IMR-90 (cell line): ENCODE measurements at regions not wholly inside any gene's neighbourhood (a gene's known extent, or its start where the extent isn't known, plus 50 kb on each side); places are given as distances from the start of the nearest gene placed in this dataset.

Experiments
- ATAC-seq: fragments of 200-7000 bp; cut with Tn5 transposase; 2 replicates; pipeline ENCODE4 v1.9.1; 2020; ENCODE audit warnings: low read depth, mild to moderate bottlenecking, moderate library complexity
- BruUV-seq: library from RNA; stranded (reverse); fragments of 400-500 nt; replicated peaks from 2 replicates; lab custom pipeline; 2021; lab: Mats Ljungman, UMichigan
- CTCF ChIA-PET: fragments of 300-600 bp; formaldehyde crosslinking; extraction: SDS; loops from one replicate; lab custom pipeline; 2021; ENCODE audit warnings: antibody characterized with exemption; lab: Yijun Ruan, JAX
- POLR2A ChIA-PET: fragments of 300-600 bp; sonication (Branson Sonifier 250); formaldehyde crosslinking; loops from one replicate; lab custom pipeline; 2022; ENCODE audit warnings: antibody characterized with exemption; ENCODE audit not compliant: unreplicated experiment; lab: Charles Lee
- DNase-seq: peaks from one replicate; pipeline ENCODE4 v3.0.0; 2013
- H2AFZ ChIP-seq: replicated peaks from 2 replicates; pipeline ENCODE3; 2013; ENCODE audit warnings: low read length, mild to moderate bottlenecking; ENCODE audit not compliant: poor library complexity
- H2AK5ac ChIP-seq: 2 replicates; pipeline ENCODE4 v1.6.1; 2013; ENCODE audit warnings: low read depth, low read length, inconsistent platforms
- H2AK9ac ChIP-seq: replicated peaks from 2 replicates; pipeline ENCODE3; 2013; ENCODE audit warnings: mild to moderate bottlenecking, low read depth, low read length, moderate library complexity; ENCODE audit not compliant: poor library complexity
- H2BK120ac ChIP-seq: 2 replicates; pipeline ENCODE4 v1.6.1; 2013; ENCODE audit warnings: low read depth, low read length, inconsistent platforms
- H2BK15ac ChIP-seq: 3 replicates; pipeline ENCODE4 v1.6.1; 2013; ENCODE audit warnings: low read depth, low read length, inconsistent platforms
- H2BK20ac ChIP-seq: 2 replicates; pipeline ENCODE4 v1.6.1; 2013; ENCODE audit warnings: low read depth, mild to moderate bottlenecking, inconsistent platforms, low read length, moderate library complexity
- H2BK5ac ChIP-seq: 2 replicates; pipeline ENCODE4 v1.6.1; 2013; ENCODE audit warnings: mild to moderate bottlenecking, low read depth, low read length, inconsistent platforms; ENCODE audit not compliant: poor library complexity, severe bottlenecking
- H3K14ac ChIP-seq: replicated peaks from 2 replicates; pipeline ENCODE4 v1.6.1; 2013; ENCODE audit warnings: low read depth, low read length, inconsistent platforms
- H3K18ac ChIP-seq: 2 replicates; pipeline ENCODE4 v1.6.1; 2013; ENCODE audit warnings: low read depth, low read length, control low read depth
- H3K23ac ChIP-seq: 2 replicates; pipeline ENCODE4 v1.6.1; 2013; ENCODE audit warnings: low read depth, low read length, inconsistent platforms
- H3K27ac ChIP-seq: 2 replicates; pipeline ENCODE4 v1.5.1; 2013; ENCODE audit warnings: mild to moderate bottlenecking, control low read depth, low read length; ENCODE audit not compliant: insufficient read depth
- H3K27me3 ChIP-seq: 2 replicates; pipeline ENCODE4 v1.6.1; 2013; ENCODE audit warnings: low read length; ENCODE audit not compliant: control insufficient read depth, insufficient read depth
- H3K36me3 ChIP-seq: 2 replicates; pipeline ENCODE4 v1.6.1; 2013; ENCODE audit warnings: low read length, mixed read lengths; ENCODE audit not compliant: control insufficient read depth, insufficient read depth
- H3K4ac ChIP-seq: 2 replicates; pipeline ENCODE4 v1.6.1; 2013; ENCODE audit warnings: low read depth, low read length, inconsistent platforms
- H3K4me1 ChIP-seq: 2 replicates; pipeline ENCODE4 v1.6.1; 2013; ENCODE audit warnings: low read length, mixed read lengths; ENCODE audit not compliant: control insufficient read depth, insufficient read depth
- H3K4me2 ChIP-seq: 2 replicates; pipeline ENCODE4 v1.6.1; 2013; ENCODE audit warnings: low read depth, mild to moderate bottlenecking, control low read depth, low read length, moderate library complexity
- H3K4me3 ChIP-seq: 2 replicates; pipeline ENCODE4 v1.5.1; 2013; ENCODE audit warnings: low read depth, mild to moderate bottlenecking, control low read depth, low read length, moderate library complexity; ENCODE audit not compliant: insufficient read depth
- H3K56ac ChIP-seq: 2 replicates; pipeline ENCODE4 v1.6.1; 2013; ENCODE audit warnings: low read length, inconsistent platforms; ENCODE audit not compliant: insufficient read depth; ENCODE audit errors: extremely low read depth
- H3K79me1 ChIP-seq, 2 experiments: 2 replicates each; pipeline ENCODE4 v1.6.1; 2013; ENCODE audit warnings: low read length in 2 of 2, inconsistent platforms in 1 of 2, low read depth in 1 of 2
- H3K9ac ChIP-seq: 2 replicates; pipeline ENCODE4 v1.6.1; 2013; ENCODE audit warnings: low read depth, low read length, control low read depth
- H3K9me1 ChIP-seq: 2 replicates; pipeline ENCODE4 v1.6.1; 2013; ENCODE audit warnings: low read length, inconsistent platforms; ENCODE audit not compliant: insufficient read depth
- H3K9me3 ChIP-seq: 2 replicates; pipeline ENCODE4 v1.6.1; 2013; ENCODE audit warnings: low read length; ENCODE audit not compliant: control insufficient read depth, insufficient read depth
- H4K20me1 ChIP-seq: 2 replicates; pipeline ENCODE4 v1.6.1; 2013; ENCODE audit warnings: low read length, inconsistent platforms; ENCODE audit not compliant: insufficient read depth
- H4K5ac ChIP-seq: 2 replicates; pipeline ENCODE4 v1.6.1; 2013; ENCODE audit warnings: mild to moderate bottlenecking, low read depth, low read length, control low read depth
- H4K8ac ChIP-seq, 2 experiments: 2 replicates each; pipeline ENCODE4 v1.6.1; 2013; ENCODE audit warnings: low read depth in 2 of 2, low read length in 2 of 2, control low read depth in 1 of 2, inconsistent platforms in 1 of 2
- H4K91ac ChIP-seq: 2 replicates; pipeline ENCODE4 v1.6.1; 2013; ENCODE audit warnings: low read depth, low read length, inconsistent platforms; ENCODE audit not compliant: insufficient read depth
- BHLHE40 ChIP-seq: fragments of 150-350 bp; IDR thresholded peaks from 2 replicates; pipeline ENCODE4 v1.6.1; 2016; ENCODE audit warnings: mild to moderate bottlenecking, low read depth, low read length
- CEBPB ChIP-seq: IDR thresholded peaks from 2 replicates; pipeline ENCODE4 v1.6.1; 2012; ENCODE audit warnings: low read depth, low read length, improper control_type of control experiment
- CHD1 ChIP-seq: IDR thresholded peaks from 2 replicates; pipeline ENCODE4 v1.6.1; 2012; ENCODE audit warnings: low read depth, low read length, improper control_type of control experiment
- CTCF ChIP-seq: conservative IDR thresholded peaks from 2 replicates; pipeline ENCODE4 v1.5.1; 2012; ENCODE audit warnings: mild to moderate bottlenecking, low read depth, low read length, improper control_type of control experiment
- ELK1 ChIP-seq: fragments of 150-350 bp; IDR thresholded peaks from 2 replicates; pipeline ENCODE4 v1.6.1; 2016; ENCODE audit warnings: low read depth, mild to moderate bottlenecking, low read length, moderate library complexity, borderline replicate concordance
- FOS ChIP-seq: fragments of 150-350 bp; IDR thresholded peaks from 2 replicates; pipeline ENCODE4 v1.6.1; 2016; ENCODE audit warnings: low read depth, low read length
- MAFK ChIP-seq: IDR thresholded peaks from 2 replicates; pipeline ENCODE4 v1.6.1; 2012; ENCODE audit warnings: low read depth, low read length, improper control_type of control experiment
- MAZ ChIP-seq: IDR thresholded peaks from 2 replicates; pipeline ENCODE4 v1.6.1; 2012; ENCODE audit warnings: low read depth, mild to moderate bottlenecking, low read length, improper control_type of control experiment, moderate library complexity, borderline replicate concordance
- MXI1 ChIP-seq: IDR thresholded peaks from 2 replicates; pipeline ENCODE4 v1.6.1; 2012; ENCODE audit warnings: low read depth, mild to moderate bottlenecking, low read length, moderate library complexity, borderline replicate concordance
- NFE2L2 ChIP-seq: fragments of 150-350 bp; IDR thresholded peaks from 2 replicates; pipeline ENCODE4 v1.6.1; 2016; ENCODE audit warnings: low read depth, mild to moderate bottlenecking, low read length
- POLR2A ChIP-seq: IDR thresholded peaks from 2 replicates; pipeline ENCODE4 v1.6.1; 2012; ENCODE audit warnings: mild to moderate bottlenecking, low read depth, low read length
- RAD21 ChIP-seq: IDR thresholded peaks from 2 replicates; pipeline ENCODE4 v1.6.1; 2012; ENCODE audit warnings: low read length, improper control_type of control experiment
- RCOR1 ChIP-seq: IDR thresholded peaks from 2 replicates; pipeline ENCODE4 v1.6.1; 2012; ENCODE audit warnings: mild to moderate bottlenecking, low read length, improper control_type of control experiment; ENCODE audit not compliant: insufficient replicate concordance
- RFX5 ChIP-seq: IDR thresholded peaks from 2 replicates; pipeline ENCODE4 v1.8.0; 2012; ENCODE audit warnings: low read depth, mild to moderate bottlenecking, low read length, moderate library complexity
- SMC3 ChIP-seq: fragments of 150-350 bp; IDR thresholded peaks from 2 replicates; pipeline ENCODE4 v1.6.1; 2016; ENCODE audit warnings: low read depth, mild to moderate bottlenecking, antibody characterized with exemption, low read length, moderate library complexity
- USF2 ChIP-seq: fragments of 150-350 bp; IDR thresholded peaks from 2 replicates; pipeline ENCODE4 v1.6.1; 2017; ENCODE audit warnings: mild to moderate bottlenecking, antibody characterized with exemption, low read length, low read depth
- WGBS, 2 experiments: methylation state at CpG; one replicate each; pipeline versions ENCODE4 v1.1.5 to v1.1.7; 2013; ENCODE audit warnings: missing lambda C conversion rate in 2 of 2; ENCODE audit not compliant: insufficient read length in 1 of 2; ENCODE audit errors: extremely low coverage in 2 of 2; 5-methylcytosine and 5-hydroxymethylcytosine counted together
- dilution Hi-C: fragments of 300-500 bp; cut with HindIII; formaldehyde crosslinking; loops from one replicate; pipeline ENCODE4 v1.14.3; 2018; ENCODE audit warnings: low sequenced_read_pairs; ENCODE audit not compliant: unreplicated experiment
- in situ Hi-C: fragments of 300-500 bp; cut with MboI; formaldehyde crosslinking; loops from 3 replicates; pipeline ENCODE4 v1.14.3; 2019; ENCODE audit warnings: low sequenced_read_pairs, inconsistent platforms, mixed read lengths
- intact Hi-C: fragments of 100-400 bp; cut with micrococcal nuclease; formaldehyde crosslinking; loops from 2 replicates; pipeline ENCODE4 v1.10.0; 2022

- no peak overlapping the region for H4K91ac ChIP-seq
- dilution Hi-C loops, result no loop called here
- H3K27me3 ChIP-seq, result no peaks in the 10 kb centered on the region
- TF ChIP-seq RAD21 (no peak), CTCF (no peak), FOS (no peak), RCOR1 (no peak), SMC3 (no peak), CHD1 (no peak), ELK1 (no peak), USF2 (no peak), POLR2A (no peak), BHLHE40 (no peak), MAFK (no peak), MAZ (no peak), CEBPB (no peak), NFE2L2 (no peak), RFX5 (no peak), MXI1 (no peak)
- intact Hi-C loops, result no loop called here
- H3K9me3 ChIP-seq, result no peaks in the 10 kb centered on the region
- WGBS, 2 experiments, result 77% methylated on average over 5 of the region's 6 CpGs; no CpG with 5 or more reads in 1 of the 2 experiments
- H2AK5ac ChIP-seq, result no peak overlapping the region
- no peak overlapping the region for H3K27ac ChIP-seq
- H3K79me1 ChIP-seq, result no peaks in the 10 kb centered on the region
- DNase-seq, result no peak
- no peak overlapping the region for H3K18ac ChIP-seq
- peak overlapping the region; percentile 37 for H3K14ac ChIP-seq
- H4K8ac ChIP-seq, result no peak overlapping the region
- in situ Hi-C loops, result no loop called here
- H2AK9ac ChIP-seq, result no peak overlapping the region
- H3K4me3 ChIP-seq, result no peak overlapping the region
- H2BK120ac ChIP-seq, result no peak overlapping the region
- BruUV-seq, result no TSS peak
- H2BK20ac ChIP-seq, result peak overlapping the region; percentile 20; the same call in 1 of the 2 replicates
- H3K4ac ChIP-seq, result no peak overlapping the region
- H3K36me3 ChIP-seq, result no peaks in the 10 kb centered on the region
- no peak overlapping the region for H3K4me2 ChIP-seq
- H4K5ac ChIP-seq, result no peak overlapping the region
- H3K56ac ChIP-seq, result no peak overlapping the region
- H2AFZ ChIP-seq, result no peak overlapping the region
- POLR2A ChIA-PET, result interaction anchor here (0.6 kb wide), 1 partner anchor 79 kb away, joined by 4 read pairs; no protein-coding TSS in a partner anchor
- no peak overlapping the region for H2BK5ac ChIP-seq
- no peak overlapping the region for H3K9ac ChIP-seq
- no peak overlapping the region for H3K23ac ChIP-seq
- no peaks in the 10 kb centered on the region for H4K20me1 ChIP-seq
- no peak overlapping the region for H2BK15ac ChIP-seq
- 0 out of 2 replicates have a peak, but pooled peaks cover 2% of the 10 kb centered on the region for H3K4me1 ChIP-seq
- CTCF ChIA-PET, result no interaction called here
- H3K9me1 ChIP-seq, result no peaks in the 10 kb centered on the region
- no peak for ATAC-seq
Observed at GRCh38 chr1:99580451-99580850, 65.5 kb upstream of the PALMD start.
